ENCODE measurements at regions not wholly inside any gene's neighbourhood (a gene's known extent, or its start where the extent isn't known, plus 50 kb on each side); places are given as distances from the start of the nearest gene placed in this dataset.

- no peak for TF ChIP-seq POLR2A (IDR thresholded peaks at IDR 0.05)
- no peak for TF ChIP-seq CTCF (IDR thresholded peaks at IDR 0.05)
- no peak for TF ChIP-seq POLR2AphosphoS5 (IDR thresholded peaks at IDR 0.05)
These were observed 77.8 kb upstream of the IRX2 start for GRCh38 chr5:2829239-2829638.
